ENCODE measurements at regions not wholly inside any gene's neighbourhood (a gene's known extent, or its start where the extent isn't known, plus 50 kb on each side); places are given as distances from the start of the nearest gene placed in this dataset.

GRCh38 chr10:94083662-94084265 is 90.0 kb downstream of the PLCE1 start:
- in situ Hi-C loops (cut with MboI; ENCODE audit: low sequenced_read_pairs, unreplicated experiment), result no loop called here
- TF ChIP-seq CTCF (IDR thresholded peaks at IDR 0.05; ENCODE audit: borderline replicate concordance, control extremely low read depth, extremely low read depth, insufficient read depth, missing control alignments), result no peak

GRCh38 chr10:94084344-94084743 is 90.6 kb downstream of the PLCE1 start:
- no peak for DNase-seq (ENCODE audit: low spot score)
- TF ChIP-seq CTCF (IDR thresholded peaks at IDR 0.05; ENCODE audit: borderline replicate concordance, control extremely low read depth, extremely low read depth, insufficient read depth, missing control alignments), result no peak
- in situ Hi-C loops (cut with MboI; ENCODE audit: low sequenced_read_pairs, unreplicated experiment), result no loop called here

More at GRCh38 chr10:94083662-94084265, 90.0 kb downstream of the PLCE1 start:
- no peak for DNase-seq (ENCODE audit: low spot score)

GRCh38 chr10:94085288-94085687 is 91.6 kb downstream of the PLCE1 start:
- no peak for DNase-seq (ENCODE audit: low spot score)
- in situ Hi-C loops (cut with MboI; ENCODE audit: low sequenced_read_pairs, unreplicated experiment), result no loop called here
- no peak for TF ChIP-seq CTCF (IDR thresholded peaks at IDR 0.05; ENCODE audit: borderline replicate concordance, control extremely low read depth, extremely low read depth, insufficient read depth, missing control alignments)

- in situ Hi-C loops (cut with MboI; ENCODE audit: low sequenced_read_pairs, unreplicated experiment), result no loop called here
- no peak for DNase-seq (ENCODE audit: low spot score)
- TF ChIP-seq CTCF (IDR thresholded peaks at IDR 0.05; ENCODE audit: borderline replicate concordance, control extremely low read depth, extremely low read depth, insufficient read depth, missing control alignments), result no peak
These were observed 92.2 kb downstream of the PLCE1 start for GRCh38 chr10:94085766-94086437.

- in situ Hi-C loops (cut with MboI; ENCODE audit: low sequenced_read_pairs, unreplicated experiment), result no loop called here
- DNase-seq (ENCODE audit: low spot score), result no peak
- no peak for TF ChIP-seq CTCF (IDR thresholded peaks at IDR 0.05; ENCODE audit: borderline replicate concordance, control extremely low read depth, extremely low read depth, insufficient read depth, missing control alignments)
These were observed 95.2 kb downstream of the PLCE1 start for GRCh38 chr10:94088926-94089381.

- no peak for TF ChIP-seq CTCF (IDR thresholded peaks at IDR 0.05; ENCODE audit: borderline replicate concordance, control extremely low read depth, extremely low read depth, insufficient read depth, missing control alignments)
- in situ Hi-C loops (cut with MboI; ENCODE audit: low sequenced_read_pairs, unreplicated experiment), result no loop called here
- DNase-seq (ENCODE audit: low spot score), result no peak
These were observed 97.9 kb downstream of the PLCE1 start for GRCh38 chr10:94091649-94092048.

Data from GM13976 (cell line).